ENCODE measurements at regions not wholly inside any gene's neighbourhood (a gene's known extent, or its start where the extent isn't known, plus 50 kb on each side); places are given as distances from the start of the nearest gene placed in this dataset.
"Not testable (repeated sequence)": the region's sequence is repeated elsewhere in the genome, so short reads cannot be mapped to it uniquely, and the experiment has no call there.

DNA sequence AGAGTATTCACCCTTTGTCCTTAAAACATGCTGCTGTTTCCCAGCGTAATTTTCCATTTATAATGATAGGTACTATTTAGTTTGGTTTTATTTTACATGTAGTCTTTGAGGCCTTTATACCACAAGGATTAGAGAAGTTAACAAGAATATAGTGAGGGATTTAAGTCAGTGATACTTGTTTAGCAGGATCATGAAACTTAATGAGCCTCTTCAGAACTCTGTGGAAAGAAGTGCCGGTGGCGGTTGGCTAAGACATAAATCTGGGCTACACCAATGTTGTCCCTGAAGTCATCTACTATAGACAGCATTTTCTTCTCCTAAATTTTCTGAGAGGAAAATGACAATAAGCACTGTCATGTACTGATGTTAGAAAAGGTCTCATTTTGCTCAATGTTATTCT is 1226.0 kb upstream of the SEL1L start:
- DNase-seq: no peak

DNA sequence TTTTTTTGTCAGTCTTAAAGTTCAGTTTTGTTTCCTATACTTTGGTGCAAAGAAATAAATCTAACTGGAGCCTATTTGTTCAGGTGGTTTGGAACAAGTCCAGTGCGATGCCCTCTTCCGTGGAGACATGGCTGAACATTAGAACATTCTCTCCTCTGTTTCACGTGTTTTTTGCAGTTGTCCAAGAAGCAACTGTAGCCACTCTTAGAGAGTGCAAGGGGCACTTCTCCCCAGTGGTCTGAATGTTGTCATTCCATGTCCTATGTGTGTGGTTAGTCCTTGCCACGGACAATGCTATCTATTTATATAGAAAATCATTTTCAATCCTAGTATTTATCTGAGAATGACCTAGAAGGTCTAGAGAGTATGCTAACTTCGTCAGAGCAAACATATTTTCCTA is 1232.5 kb upstream of the SEL1L start:
- DNase-seq: no peak

DNA sequence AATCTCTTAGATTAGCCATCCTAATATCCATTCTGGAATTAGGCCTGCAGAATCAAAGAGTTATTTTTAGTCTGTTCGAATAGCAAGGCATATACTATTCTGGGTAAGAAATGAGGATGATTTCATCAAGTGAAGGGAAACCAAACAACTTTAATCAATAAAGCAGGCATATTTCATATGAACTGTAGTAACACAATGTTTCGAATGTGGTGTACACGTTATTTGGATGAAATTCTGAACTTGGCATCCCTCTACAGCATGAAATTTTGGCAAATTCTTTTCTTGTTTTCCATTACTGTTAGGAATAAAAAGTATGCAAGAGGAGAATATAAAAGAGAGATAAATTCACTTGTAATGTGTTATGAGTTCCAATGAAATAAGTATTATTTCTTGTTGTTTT is 1233.3 kb upstream of the SEL1L start:
- DNase-seq: no peak

DNA sequence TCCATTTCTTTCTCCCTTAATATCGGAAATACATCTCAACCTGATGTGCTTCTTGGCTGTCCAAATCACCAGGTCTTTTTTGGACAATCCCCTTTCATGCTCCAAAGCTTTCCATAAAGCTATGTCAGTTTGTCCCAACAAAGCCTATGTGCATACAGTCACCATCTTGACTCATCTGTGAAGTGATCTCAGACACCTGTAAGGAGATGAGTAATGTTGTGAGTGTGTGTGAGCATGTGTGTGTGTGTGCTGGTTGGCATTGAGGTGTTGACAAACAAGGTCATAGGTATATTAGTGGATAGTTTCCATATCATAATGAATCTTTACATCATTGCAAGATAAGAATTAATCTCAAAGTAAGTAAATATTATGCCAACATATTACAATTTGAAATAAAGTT is 1243.3 kb upstream of the SEL1L start:
- no peak for DNase-seq

DNA sequence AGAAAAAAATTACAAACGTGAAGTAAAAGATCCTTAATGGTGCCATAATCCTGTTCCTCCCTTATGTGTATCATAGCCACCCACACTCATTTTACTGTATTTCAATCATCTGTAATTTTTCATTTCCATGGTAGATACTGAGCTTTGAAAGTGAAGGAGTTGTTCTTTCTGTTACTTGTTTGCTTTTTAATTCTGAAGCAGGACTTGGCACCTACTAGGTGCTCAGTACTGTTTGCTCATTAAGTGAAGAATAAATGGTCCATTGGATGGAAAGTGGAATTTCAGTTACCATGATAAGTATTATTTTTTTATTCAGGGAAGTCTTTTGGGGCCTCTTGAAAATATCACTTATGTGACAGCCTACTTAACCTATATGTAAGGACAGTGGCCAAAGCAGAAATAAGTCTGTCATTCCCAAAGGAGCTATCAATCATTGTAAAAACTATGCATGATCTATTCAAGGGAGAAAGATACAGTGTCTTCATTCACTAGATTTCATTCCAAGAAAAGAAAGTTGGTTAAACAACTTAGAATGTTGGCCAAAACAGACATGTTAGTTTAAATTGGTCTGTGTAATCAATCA is 1244.4 kb upstream of the SEL1L start:
- no peak for DNase-seq

DNA sequence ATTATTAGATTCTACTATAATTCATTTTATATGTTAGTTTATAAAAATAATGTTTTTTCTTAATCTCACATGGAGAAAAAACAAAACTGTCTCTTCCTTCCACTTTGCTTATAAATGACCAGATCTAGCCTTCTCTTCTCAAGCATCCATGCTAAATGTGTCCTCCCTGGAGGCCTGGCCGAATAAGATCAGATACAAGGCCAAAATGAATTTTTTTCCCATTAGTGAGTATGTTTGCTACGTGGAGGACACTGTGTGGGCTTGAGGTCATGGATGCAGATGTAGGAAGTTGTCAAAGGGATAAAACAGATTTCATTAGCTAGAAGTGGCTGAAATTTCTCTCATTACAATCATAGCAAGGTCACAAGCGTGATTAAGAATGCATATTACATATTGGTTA is 1244.9 kb upstream of the SEL1L start:
- DNase-seq: no peak

DNA sequence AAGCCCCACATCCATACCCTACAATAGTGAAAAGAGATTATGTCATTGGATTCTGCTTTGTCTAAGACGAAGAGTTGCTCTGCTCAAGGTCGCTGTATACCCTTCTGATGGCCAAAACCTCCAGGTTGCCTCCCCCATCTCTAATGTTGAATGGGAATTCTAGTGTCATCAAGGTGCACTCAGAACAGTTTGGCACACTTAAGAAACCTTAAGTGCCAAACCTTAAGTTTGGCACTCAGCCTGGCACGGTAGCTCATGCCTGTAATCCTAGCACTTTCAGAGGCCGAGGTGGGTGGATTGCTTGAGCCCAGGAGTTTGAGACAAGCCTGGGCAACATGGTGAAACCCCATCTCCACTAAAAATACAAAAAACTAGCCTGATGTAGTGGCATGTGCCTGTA is 1245.6 kb upstream of the SEL1L start:
- no peak for DNase-seq

DNA sequence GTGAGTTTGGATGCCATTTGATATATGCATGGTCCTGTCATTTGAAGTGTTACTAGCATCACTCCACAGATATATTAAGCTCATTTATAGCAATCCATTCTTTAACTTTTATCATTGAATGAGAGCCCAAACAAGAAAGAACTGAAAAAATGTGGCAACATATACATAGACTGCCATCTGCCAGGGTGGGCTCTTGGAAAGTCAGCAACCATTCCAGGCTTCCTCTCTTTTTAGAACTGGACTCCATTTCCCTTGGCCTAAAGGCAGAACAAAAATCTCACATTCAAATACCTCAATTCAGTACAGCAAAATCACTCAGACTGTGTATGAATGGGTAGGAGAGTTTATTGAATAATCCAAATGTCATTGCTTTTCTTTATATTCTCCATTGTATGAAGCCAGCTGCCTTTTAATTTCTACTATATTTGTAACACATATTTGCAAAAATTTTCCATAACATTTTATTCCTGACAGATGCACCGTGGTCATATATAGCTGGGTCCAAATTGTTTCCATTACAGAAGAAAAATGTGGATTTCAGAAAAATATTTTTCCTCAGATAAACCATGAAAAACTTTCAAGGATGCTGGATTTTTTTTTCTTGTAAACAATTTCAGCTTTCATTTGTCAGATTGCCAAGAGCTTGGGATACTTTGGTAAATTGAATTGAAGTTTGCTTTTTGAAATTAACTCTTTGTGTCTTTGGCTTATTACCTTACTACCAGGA is 1252.3 kb upstream of the SEL1L start:
- no peak for DNase-seq

DNA sequence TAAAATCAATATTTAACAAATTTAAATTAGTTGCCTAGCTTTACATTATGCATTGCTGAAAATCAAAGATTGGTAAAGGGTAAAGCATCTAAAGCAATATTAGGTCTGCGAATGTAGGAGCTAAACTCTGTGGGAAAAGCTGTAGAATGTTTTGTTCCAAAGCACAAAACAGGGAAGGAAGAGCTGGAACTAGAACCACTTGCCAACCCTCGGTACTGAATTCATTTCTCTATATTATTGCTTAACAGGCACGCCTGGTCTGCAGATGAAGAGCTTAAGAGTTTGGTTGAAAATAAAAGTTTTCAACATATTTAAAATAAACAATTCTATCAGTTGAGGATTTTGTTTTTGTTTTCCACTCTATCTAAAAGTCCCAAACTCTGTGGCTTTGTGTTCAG is 1252.8 kb upstream of the SEL1L start:
- DNase-seq: no peak

DNA sequence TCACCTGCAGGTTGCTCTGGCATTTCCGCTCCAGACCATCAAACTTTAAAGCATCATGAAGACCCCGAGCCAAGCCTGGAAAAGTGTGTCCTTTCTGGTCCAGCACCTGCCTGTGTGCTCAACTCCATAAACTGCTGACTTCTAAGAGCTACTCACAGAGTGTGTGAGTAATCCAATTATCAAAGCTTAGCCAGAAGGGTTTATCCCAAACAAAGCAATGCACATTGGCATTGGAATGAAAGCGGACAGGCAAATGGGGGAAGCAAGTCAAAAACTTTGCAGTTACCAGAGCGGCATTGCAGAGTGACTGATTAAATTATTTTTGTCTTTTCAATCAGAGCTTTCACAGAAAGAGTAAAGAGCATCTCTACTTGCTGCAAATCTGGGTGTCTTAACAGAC is 1262.4 kb upstream of the SEL1L start:
- no peak for DNase-seq

DNA sequence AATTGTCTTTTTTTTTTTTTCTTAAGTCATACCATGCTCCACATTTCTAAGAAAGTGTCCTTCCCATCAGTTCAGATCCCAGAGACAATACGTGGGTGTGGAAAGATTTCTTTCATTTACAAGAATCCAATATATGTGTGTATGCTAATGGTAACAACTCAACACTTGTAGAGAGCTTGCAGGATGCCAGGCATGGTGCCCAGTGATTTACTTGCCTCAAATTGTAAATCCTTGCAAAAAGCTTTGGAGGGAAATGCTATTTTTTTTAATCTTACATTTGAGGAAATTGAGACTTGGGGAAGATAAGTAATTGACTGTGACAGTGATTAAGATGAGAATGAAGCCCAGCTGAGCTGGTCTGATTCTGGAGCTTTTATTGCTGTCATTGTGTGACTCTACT is 1264.6 kb upstream of the SEL1L start:
- DNase-seq: no peak

DNA sequence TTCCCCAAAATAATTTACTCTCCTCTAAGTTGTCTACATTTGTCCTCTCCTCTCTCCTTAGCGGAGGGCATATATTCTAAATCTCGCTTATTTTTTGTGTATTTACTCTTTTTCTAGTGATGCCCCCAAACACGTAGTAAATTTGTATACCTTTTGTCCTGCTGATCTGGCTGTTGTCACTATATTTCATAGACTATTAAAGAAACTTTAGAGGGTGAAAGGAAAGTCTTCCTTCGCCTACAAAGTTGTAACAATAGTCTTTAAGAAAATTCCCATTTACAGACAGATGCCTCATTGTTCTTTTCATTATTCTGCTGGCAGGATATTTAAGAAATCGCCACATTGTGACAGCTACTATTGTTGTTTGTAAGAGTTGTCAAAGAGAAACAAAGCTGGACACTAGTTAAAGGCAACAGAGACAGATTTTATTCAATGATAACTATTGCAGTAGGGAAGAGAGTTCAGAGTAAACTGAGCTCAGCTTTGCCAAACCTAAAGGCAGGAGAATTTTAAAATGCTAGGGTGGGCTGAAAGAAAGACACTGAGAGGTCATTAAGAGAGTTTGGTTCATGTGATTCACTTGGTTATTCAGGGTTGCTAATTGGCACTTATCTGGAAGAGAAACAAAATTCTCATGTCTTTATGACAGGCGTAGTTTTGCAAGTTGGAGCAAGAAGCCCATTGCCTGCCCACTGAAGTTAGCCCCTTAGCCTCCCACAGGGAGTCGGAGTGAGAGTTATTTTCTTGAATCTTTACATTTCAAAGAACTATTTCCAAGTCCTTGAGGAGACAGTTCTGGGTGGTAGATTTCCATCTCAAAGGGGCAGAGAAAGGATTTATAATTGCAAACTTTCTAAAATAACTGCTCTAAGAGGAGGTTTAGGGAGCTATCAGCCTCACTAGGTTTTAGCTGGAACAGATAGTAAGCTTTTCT is 1272.5 kb upstream of the SEL1L start:
- no peak for DNase-seq

DNA sequence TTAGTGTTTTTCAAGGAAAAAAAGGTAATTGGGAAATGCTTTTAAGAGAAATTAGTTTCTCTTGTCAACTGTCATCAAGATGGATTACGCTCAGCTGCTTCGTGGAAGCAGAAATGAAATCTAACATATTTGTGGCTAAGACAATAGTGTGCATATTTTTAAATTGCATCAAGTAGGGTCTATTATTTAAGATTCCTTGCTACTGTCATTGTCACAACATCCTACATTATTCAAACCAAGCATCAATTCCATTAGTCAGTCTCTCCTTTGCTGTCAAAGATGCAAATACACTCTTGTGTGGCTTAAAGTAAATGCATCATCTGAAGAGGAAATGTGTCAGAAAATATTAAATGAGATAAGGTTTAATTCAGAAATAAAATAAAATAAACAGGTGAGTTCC is 1277.6 kb upstream of the SEL1L start:
- DNase-seq: no peak

DNA sequence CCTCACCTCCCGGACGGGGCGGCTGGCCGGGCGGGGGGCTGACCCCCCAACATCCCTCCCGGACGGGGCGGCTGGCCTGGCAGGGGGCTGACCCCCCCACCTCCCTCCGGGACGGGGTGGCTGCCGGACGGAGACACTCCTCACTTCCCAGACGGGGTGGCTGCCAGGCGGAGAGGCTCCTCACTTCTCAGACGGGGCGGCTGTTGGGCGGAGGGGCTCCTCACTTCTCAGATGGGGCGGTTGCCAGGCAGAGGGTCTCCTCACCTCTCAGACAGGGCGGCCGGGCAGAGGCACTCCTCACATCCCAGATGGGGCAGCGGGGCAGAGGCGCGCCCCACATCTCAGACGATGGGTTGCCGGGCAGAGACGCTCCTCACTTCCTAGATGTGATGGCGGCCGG is 1280.7 kb upstream of the SEL1L start:
- DNase-seq: not testable (repeated sequence)

DNA sequence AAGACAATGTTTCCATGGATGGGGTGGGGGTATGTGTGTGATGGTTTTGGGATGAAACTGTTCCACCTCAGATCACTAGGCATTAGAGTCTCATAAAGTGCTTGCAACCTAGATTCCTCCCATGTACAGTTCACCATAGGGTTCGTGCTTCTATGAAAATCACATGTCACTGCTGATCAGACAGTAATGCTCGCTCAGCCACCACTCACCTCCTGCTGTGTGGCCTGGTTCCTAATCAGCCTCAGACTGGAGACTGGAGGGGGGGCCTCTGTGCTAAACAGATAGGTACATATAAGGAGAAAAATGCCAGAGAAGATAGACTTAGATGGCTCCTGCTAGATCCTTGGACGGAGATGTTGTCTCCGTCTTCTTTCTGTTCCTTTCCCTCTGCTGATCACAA is 1296.9 kb upstream of the SEL1L start:
- no peak for DNase-seq

DNA sequence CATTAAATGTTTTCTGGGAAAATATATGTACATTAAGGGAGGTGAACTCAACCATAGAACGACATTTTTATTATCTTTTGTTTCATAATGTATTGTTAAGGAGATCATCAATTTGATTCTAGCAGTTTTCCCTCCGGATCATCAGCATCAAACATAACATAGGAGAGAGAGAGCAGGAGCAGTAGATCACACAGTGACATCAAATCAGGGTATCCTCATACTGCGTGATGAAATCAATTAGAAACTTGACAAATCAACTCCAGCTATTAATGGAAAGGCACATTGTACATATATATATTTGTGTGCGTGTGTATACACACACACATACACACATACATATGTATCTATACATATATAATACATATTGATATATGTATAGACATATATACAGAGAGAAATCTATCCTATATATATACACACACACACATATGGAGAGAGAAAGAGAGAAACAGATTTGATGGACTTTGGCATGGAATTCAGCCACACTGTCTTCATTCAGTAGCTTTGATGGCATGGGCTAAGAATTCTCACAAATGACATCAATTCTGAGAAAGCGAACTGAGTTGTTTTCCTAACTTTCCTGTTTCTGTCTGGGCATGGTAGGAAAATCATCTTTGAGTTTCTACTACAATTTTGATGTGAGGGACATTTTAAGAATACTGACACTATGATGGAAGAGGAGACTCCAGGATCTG is 1302.8 kb upstream of the SEL1L start:
- DNase-seq: no peak

DNA sequence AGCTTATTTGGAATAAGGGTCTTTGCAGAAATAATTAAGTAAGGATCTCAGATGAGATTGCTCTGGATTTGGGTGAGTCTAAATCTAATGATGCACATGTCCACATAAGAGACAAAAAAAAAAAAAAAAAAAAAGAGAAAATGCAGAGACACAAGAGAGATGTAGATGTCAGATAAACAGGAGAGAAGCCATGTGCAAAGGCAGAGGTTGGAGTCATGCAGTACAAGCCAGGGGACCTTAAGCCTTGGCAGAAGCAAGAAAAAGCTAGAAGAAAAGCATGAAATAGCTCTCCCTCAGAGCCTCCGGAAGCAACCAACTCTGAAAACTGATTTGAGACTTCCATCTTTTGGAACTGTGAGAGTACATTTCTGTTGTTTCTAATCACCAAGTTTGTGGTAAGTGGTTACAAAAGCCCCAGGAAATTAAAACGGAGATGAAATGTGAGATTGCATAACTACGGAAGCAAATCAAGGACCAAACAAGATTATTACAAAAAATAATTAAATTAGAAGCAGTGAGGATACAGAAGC is 1304.0 kb upstream of the SEL1L start:
- no peak for DNase-seq

DNA sequence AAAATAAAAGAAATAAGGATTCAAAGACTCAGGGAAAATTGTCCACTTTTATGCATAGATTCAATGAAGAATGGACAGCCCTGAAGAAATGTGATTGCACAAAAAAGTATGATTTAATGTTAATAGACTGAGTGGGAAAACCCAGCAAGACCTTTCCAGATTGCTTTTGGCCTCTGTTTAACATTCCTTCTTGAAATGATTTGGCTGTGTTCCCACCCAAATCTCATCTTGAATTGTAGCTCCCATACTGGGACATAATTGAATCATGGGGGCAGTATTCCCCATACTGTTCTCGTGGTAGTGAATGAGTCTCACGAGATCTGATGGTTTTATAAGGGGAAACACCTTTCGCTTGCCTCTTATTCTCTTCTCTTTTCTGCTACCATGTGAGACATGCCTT is 1316.9 kb upstream of the SEL1L start:
- no peak for DNase-seq

DNA sequence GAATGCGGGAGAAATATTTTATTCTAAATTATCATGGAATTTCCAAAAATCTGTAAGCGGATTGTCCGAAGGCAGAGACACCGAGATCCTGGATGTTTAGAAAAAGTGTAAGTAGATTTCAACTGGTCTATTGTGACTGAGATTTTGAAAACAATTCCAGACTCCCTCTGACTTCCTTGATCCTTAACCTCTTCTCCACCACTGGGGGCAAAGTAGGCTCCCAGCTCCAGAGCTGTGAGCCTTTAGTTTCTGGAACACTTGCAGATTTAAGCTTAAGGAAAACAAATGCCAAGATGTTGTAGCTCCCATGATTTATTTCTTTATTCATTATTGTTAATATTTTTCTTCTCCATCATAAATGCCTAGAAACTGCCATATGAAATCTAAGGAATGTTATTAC is 1320.5 kb upstream of the SEL1L start:
- no peak for DNase-seq

DNA sequence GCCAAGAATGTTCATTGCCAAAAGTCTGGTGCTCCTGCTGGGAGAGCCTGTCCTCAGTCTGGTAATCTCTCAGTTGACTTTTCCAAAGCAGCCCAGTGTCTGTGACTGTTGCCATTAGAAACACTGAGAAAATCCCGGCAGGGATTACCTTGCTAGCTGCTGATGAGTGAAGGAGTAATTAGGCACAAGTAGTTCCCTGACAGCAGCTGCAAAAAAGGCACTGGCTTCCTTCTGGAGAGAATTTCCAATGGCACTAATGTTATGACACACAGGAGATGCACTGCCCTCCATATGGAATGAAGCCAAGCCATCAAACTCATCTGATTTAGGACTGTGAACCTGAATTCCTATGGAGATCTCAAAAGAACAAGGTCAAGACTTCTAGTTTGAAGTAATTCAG is 1321.2 kb upstream of the SEL1L start:
- no peak for DNase-seq

DNA sequence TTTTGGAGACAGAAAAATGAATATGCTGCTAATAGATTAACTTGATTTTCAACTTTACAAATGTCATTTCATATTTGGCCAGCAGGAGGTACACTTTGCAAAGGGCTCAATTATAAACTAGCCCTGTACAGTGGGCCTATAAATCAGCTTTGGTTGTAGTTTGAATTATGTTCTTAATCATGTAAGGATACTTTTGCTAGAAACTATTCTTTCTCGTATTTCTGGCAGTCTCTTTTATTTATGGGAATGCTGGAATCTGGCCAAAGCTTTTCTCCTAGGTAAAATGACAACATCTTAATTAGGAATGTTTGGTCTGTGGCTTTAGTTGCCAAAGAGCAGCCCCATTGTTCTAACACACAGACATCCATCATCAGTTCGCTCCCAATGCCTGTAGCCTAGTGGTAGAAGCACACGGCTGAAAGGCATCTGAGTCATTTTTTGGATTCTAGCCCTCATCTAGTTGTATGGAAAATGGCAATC is 1322.3 kb upstream of the SEL1L start:
- no peak for DNase-seq

DNA sequence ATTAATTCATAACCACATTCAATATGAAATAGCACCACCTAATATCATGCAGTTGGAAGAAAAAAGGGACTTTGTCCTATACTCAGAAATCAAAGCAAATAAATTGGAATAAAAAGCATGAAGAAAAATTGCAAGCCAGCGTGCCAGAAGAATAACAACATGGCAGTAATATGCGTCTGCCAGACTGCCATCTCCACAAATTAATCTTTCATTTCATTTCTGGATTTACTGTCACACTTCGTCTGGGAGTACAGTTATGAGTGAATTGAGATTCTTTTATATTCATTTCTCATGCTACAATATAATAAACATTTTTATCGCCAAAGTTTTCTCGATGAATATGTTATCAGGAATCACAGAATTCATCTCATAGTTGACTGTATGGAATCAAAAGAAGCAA is 1327.7 kb upstream of the SEL1L start:
- no peak for DNase-seq

DNA sequence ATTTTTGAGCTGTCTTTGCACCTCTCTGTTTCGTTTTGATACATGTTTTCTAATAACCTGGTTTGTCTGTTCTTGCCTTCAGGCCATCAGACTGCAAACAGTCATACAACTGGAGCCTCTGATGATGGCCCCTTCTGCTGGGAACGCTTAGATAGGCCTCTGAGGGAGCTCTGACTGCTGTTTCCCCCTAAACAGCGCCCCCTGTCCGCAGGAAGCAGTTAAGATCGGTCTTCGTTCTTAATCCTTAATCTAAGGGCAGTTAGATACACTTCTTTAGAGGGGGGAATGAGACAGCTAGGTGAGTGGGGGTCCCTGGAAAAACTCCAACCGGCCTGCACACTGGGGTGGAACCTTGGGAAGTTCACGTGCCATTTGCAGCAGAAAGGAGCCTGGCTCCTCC is 1338.8 kb upstream of the SEL1L start:
- no peak for DNase-seq

Measured in activated CD8-positive, alpha-beta memory T cell treated with anti-CD3 and anti-CD28 coated beads for 24 hours (primary cell).